ENCODE measurements at regions not wholly inside any gene's neighbourhood (a gene's known extent, or its start where the extent isn't known, plus 50 kb on each side); places are given as distances from the start of the nearest gene placed in this dataset.

DNA sequence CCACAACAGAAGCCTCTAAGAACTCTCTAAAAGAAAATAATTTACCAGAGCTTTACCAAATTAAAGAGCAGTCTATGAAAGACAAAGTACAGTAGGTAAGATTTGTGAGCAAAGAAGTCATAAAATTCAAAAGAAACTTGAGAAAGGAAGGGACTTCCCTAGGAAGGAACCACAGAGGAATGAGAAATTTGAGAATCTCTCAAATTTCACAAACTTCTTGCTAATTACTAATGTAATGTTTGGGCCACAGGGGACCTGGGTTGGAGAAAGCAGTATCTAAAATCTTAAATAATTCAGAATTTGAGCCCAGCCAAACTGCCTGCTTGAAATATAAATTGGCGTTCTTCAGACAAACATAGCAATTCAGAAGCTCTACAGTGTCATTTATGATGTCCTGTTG lies 225.0 kb upstream of the PRR16 start:
- TF ChIP-seq U2AF1 (optimal IDR thresholded peaks at IDR 0.05; ENCODE audit: low read depth, low read length): no peak
- TF ChIP-seq SRSF1 (optimal IDR thresholded peaks at IDR 0.05; ENCODE audit: low read depth, low read length): no peak

Measured in HepG2 (cell line).